GM19397 (cell line): ENCODE measurements at regions not wholly inside any gene's neighbourhood (a gene's known extent, or its start where the extent isn't known, plus 50 kb on each side); places are given as distances from the start of the nearest gene placed in this dataset.

ENCODE experiments used
- ATAC-seq: cut with Tn5 transposase; IDR thresholded peaks from one replicate; pipeline ENCODE4 v1.9.1; 2021; ENCODE audit warnings: mild to moderate bottlenecking, moderate library complexity; ENCODE audit not compliant: unreplicated experiment

GRCh38 chr10:78771808-78772455 lies 296.8 kb upstream of the ZMIZ1 start:
- no peak for ATAC-seq

GRCh38 chr10:78772486-78772885 lies 296.3 kb upstream of the ZMIZ1 start:
- no peak for ATAC-seq

GRCh38 chr10:78772986-78773530 lies 295.7 kb upstream of the ZMIZ1 start:
- no peak for ATAC-seq

- ATAC-seq = no peak
Observed at GRCh38 chr10:78774614-78774998, 294.2 kb upstream of the ZMIZ1 start.

- ATAC-seq = no peak
Observed at GRCh38 chr10:78774999-78775711, 293.6 kb upstream of the ZMIZ1 start.

- ATAC-seq = no peak
Observed at GRCh38 chr10:78775891-78776290, 292.9 kb upstream of the ZMIZ1 start.

GRCh38 chr10:78776756-78777155 lies 292.0 kb upstream of the ZMIZ1 start:
- ATAC-seq = no peak

GRCh38 chr10:78777466-78777865 lies 291.3 kb upstream of the ZMIZ1 start:
- ATAC-seq = no peak

GRCh38 chr10:78777867-78778266 lies 290.9 kb upstream of the ZMIZ1 start:
- ATAC-seq = no peak

GRCh38 chr10:78778444-78779338 lies 290.1 kb upstream of the ZMIZ1 start:
- ATAC-seq = no peak

GRCh38 chr10:78779339-78779955 lies 289.3 kb upstream of the ZMIZ1 start:
- ATAC-seq = no peak

GRCh38 chr10:78780551-78780961 lies 288.2 kb upstream of the ZMIZ1 start:
- ATAC-seq = no peak

- no peak for ATAC-seq
Observed at GRCh38 chr10:78781251-78781913, 287.4 kb upstream of the ZMIZ1 start.

- ATAC-seq = no peak
Observed at GRCh38 chr10:78781991-78782390, 286.8 kb upstream of the ZMIZ1 start.

- no peak for ATAC-seq
Observed at GRCh38 chr10:78782441-78782840, 286.3 kb upstream of the ZMIZ1 start.

GRCh38 chr10:78783753-78784152 lies 285.0 kb upstream of the ZMIZ1 start:
- ATAC-seq = no peak

GRCh38 chr10:78784546-78784945 lies 284.2 kb upstream of the ZMIZ1 start:
- no peak for ATAC-seq

GRCh38 chr10:78785066-78785465 lies 283.7 kb upstream of the ZMIZ1 start:
- no peak for ATAC-seq

GRCh38 chr10:78785991-78786390 lies 282.8 kb upstream of the ZMIZ1 start:
- no peak for ATAC-seq

- no peak for ATAC-seq
Observed at GRCh38 chr10:78787125-78787524, 281.6 kb upstream of the ZMIZ1 start.
